Karpas-422 (cell line): ENCODE measurements at regions not wholly inside any gene's neighbourhood (a gene's known extent, or its start where the extent isn't known, plus 50 kb on each side); places are given as distances from the start of the nearest gene placed in this dataset.

Experiments
- DNase-seq: peaks from one replicate; pipeline ENCODE4 v3.0.0-alpha.2; 2015
- H2AFZ ChIP-seq: fragments of 200-600 bp; sonication (generic); 2 replicates; pipeline ENCODE4 v1.6.1; 2014; ENCODE audit warnings: antibody characterized with exemption, low read length, mixed read lengths
- H3K27ac ChIP-seq: fragments of 200-600 bp; sonication (generic); 2 replicates; pipeline ENCODE4 v1.5.1; 2014; ENCODE audit warnings: mild to moderate bottlenecking, low read length, moderate library complexity
- H3K27me3 ChIP-seq: fragments of 200-600 bp; sonication (generic); 2 replicates; pipeline ENCODE4 v1.6.1; 2014; ENCODE audit warnings: low read length, mixed read lengths
- H3K36me3 ChIP-seq: fragments of 200-600 bp; sonication (generic); 2 replicates; pipeline ENCODE4 v1.6.1; 2014; ENCODE audit warnings: low read length, mixed read lengths; ENCODE audit not compliant: insufficient read depth
- H3K4me1 ChIP-seq: fragments of 200-600 bp; sonication (generic); 2 replicates; pipeline ENCODE4 v1.6.1; 2014; ENCODE audit warnings: mild to moderate bottlenecking, low read length, mixed read lengths
- H3K4me2 ChIP-seq: fragments of 200-600 bp; sonication (generic); 2 replicates; pipeline ENCODE4 v1.6.1; 2014; ENCODE audit warnings: low read length, low read depth, mild to moderate bottlenecking; ENCODE audit not compliant: poor library complexity, severe bottlenecking
- H3K4me3 ChIP-seq: fragments of 200-600 bp; sonication (generic); 2 replicates; pipeline ENCODE4 v1.5.1; 2014; ENCODE audit warnings: mild to moderate bottlenecking, antibody characterized with exemption, low read length, mixed read lengths
- H3K79me2 ChIP-seq: fragments of 200-600 bp; sonication (generic); 2 replicates; pipeline ENCODE4 v1.6.1; 2014; ENCODE audit warnings: mild to moderate bottlenecking, low read length, mixed read lengths
- H3K9ac ChIP-seq: fragments of 200-600 bp; sonication (generic); 2 replicates; pipeline ENCODE4 v1.6.0; 2014; ENCODE audit warnings: low read length
- H3K9me2 ChIP-seq: fragments of 200-600 bp; sonication (generic), shearing (Covaris generic); replicated peaks from 2 replicates; pipeline ENCODE4 v1.6.0; 2014; ENCODE audit warnings: mild to moderate bottlenecking, low read length, moderate library complexity; ENCODE audit not compliant: insufficient read depth
- H3K9me3 ChIP-seq: fragments of 300-700, 200-600 bp; sonication (generic); 2 replicates; pipeline ENCODE4 v1.6.1; 2014; ENCODE audit warnings: low read length, mixed read lengths
- H4K20me1 ChIP-seq: fragments of 200-600 bp; sonication (generic); 2 replicates; pipeline ENCODE4 v1.6.1; 2014; ENCODE audit warnings: mild to moderate bottlenecking, antibody characterized with exemption, low read length, low read depth; ENCODE audit not compliant: insufficient read depth

DNA sequence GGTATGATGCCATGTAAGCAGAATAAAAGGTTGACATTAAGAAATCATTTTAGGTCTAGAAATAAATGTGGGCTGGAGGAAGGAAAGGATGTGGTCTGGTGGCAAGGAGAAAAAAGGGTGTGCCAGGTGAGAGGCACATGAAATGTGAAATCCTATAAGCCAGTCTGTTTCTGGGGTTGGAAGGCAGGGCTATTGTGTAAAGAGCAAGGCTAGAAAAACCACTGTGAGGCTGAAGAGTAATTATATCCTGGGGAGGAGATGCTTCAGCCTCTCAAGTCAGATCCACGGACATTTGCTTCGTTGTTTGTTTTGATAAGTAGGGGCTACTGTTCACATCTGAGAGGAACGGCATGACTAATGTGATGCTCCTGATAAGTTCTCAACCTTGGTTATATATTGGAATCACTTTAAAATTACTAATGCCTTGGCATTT, 77.5 kb upstream of the CTSC start:
- H3K9me3 ChIP-seq: no peaks in the 10 kb centered on the region
- H3K9ac ChIP-seq: no peak overlapping the region
- H3K4me2 ChIP-seq: no peak overlapping the region
- H3K4me1 ChIP-seq: no peaks in the 10 kb centered on the region
- no peak overlapping the region for H2AFZ ChIP-seq
- H3K9me2 ChIP-seq: no peaks in the 10 kb centered on the region
- H3K27me3 ChIP-seq: 0 out of 2 replicates have a peak, but pooled peaks cover 3% of the 10 kb centered on the region
- no peaks in the 10 kb centered on the region for H3K79me2 ChIP-seq
- no peak overlapping the region for H3K4me3 ChIP-seq
- no peaks in the 10 kb centered on the region for H4K20me1 ChIP-seq
- H3K27ac ChIP-seq: no peak overlapping the region
- H3K36me3 ChIP-seq: no peaks in the 10 kb centered on the region
- DNase-seq: no peak

DNA sequence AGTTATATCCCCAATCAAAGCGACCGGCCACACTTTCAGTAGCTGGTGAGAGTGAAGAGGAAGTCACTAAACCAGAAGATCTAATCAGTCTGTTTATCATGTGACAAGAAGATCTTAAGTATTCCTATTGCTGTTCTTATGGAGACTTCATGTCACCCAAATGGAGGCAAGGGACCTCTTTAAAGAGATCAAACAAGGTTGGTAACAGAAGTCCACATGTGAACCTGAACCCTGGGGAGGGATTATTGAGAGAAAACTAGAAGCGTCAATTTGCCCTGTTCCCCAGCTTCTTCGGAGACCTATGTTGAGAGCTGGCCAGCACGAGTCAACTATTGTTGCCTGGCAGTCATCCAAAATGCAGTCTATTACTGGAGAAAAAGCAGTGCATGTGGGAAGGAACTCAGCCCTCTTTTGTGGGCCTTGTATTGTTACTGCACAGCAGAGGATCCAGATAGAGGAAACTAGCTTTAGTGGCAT, 76.9 kb upstream of the CTSC start:
- Histone ChIP-seq H3K36me3 (no peaks in the 10 kb centered on the region), H3K4me3 (no peak overlapping the region), H3K9me3 (no peaks in the 10 kb centered on the region), H3K79me2 (no peaks in the 10 kb centered on the region), H4K20me1 (no peaks in the 10 kb centered on the region), H2AFZ (no peak overlapping the region), H3K27me3 (0 out of 2 replicates have a peak, but pooled peaks cover 3% of the 10 kb centered on the region), H3K27ac (no peak overlapping the region), H3K9me2 (no peaks in the 10 kb centered on the region), H3K9ac (no peak overlapping the region), H3K4me2 (no peak overlapping the region), H3K4me1 (no peaks in the 10 kb centered on the region)
- DNase-seq: no peak

DNA sequence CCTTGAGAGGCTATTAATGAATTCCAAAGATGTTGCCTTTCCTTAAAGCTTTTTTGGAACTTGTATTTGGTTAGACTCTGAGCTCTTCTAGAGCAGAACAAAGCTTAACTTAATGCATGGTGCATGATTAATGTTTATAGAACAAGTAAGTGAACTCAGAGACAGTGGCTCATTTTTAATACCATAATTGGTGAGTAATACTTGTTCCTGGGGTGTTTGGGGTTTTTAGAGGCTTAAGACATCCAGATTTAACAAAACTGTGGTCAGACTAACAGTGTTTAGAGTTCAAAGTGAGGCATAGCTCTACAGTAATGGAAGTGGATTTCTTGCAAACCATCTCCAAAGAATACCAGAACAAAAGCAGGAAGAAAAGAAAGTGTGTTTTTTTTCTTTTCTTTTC, 73.7 kb upstream of the CTSC start:
- no peaks in the 10 kb centered on the region for H3K36me3 ChIP-seq
- H3K4me2 ChIP-seq: no peak overlapping the region
- H3K9me2 ChIP-seq: no peaks in the 10 kb centered on the region
- no peaks in the 10 kb centered on the region for H3K9me3 ChIP-seq
- H3K79me2 ChIP-seq: no peaks in the 10 kb centered on the region
- H3K27ac ChIP-seq: no peak overlapping the region
- DNase-seq: no peak
- no peaks in the 10 kb centered on the region for H3K4me1 ChIP-seq
- no peaks in the 10 kb centered on the region for H4K20me1 ChIP-seq
- no peak overlapping the region for H3K9ac ChIP-seq
- 0 out of 2 replicates have a peak, but pooled peaks cover 3% of the 10 kb centered on the region for H3K27me3 ChIP-seq
- H3K4me3 ChIP-seq: no peak overlapping the region
- H2AFZ ChIP-seq: no peak overlapping the region

DNA sequence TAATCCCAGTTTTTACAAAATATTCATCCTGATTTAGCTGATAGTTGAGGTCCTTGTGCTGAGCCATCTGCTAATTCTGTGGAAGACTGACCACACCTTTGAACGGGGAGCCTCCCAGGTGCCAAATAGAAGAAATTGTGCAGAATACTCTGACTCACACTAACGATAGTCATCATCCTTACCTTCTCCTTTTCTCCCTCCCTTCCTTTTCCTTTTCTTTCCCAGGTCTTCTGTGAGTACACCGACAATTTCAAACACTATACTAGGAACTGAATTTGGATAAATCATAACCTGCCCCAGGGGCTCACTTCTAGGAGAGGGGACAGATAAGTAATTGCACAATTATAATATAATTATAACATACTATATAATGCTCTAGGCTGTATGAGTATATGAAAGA, 73.1 kb upstream of the CTSC start:
- Histone ChIP-seq H3K36me3 (no peaks in the 10 kb centered on the region), H3K9me2 (no peaks in the 10 kb centered on the region), H3K9ac (no peak overlapping the region), H3K4me2 (no peak overlapping the region), H4K20me1 (no peaks in the 10 kb centered on the region), H2AFZ (no peak overlapping the region), H3K27ac (no peak overlapping the region), H3K27me3 (0 out of 2 replicates have a peak, but pooled peaks cover 3% of the 10 kb centered on the region), H3K4me1 (no peaks in the 10 kb centered on the region), H3K79me2 (no peaks in the 10 kb centered on the region), H3K4me3 (no peak overlapping the region), H3K9me3 (no peaks in the 10 kb centered on the region)
- no peak for DNase-seq

DNA sequence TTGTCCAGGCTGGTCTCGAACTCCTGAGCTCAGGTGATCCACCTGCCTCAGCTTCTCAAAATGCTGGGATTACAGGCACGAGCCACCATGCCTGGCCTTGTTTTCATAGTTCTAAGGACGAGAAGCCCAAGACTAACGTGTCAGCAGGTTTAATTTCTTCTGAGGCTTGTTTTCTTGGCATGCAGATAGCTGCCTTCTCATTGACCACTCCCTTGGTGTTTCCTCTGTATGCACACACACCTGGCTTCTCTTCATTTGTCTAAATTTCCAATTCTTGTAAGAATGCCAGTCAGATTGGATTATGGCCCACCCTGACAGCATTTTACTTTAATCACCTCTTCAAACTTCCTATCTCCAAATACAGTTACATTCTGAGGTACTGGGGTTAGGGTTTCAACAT, 72.5 kb upstream of the CTSC start:
- Histone ChIP-seq H3K4me2 (no peak overlapping the region), H3K4me1 (no peaks in the 10 kb centered on the region), H3K27me3 (0 out of 2 replicates have a peak, but pooled peaks cover 3% of the 10 kb centered on the region), H3K9me3 (no peaks in the 10 kb centered on the region), H2AFZ (no peak overlapping the region), H3K9ac (no peak overlapping the region), H3K27ac (no peak overlapping the region), H3K4me3 (no peak overlapping the region), H3K9me2 (no peaks in the 10 kb centered on the region), H3K79me2 (no peaks in the 10 kb centered on the region), H4K20me1 (no peaks in the 10 kb centered on the region), H3K36me3 (no peaks in the 10 kb centered on the region)
- no peak for DNase-seq

DNA sequence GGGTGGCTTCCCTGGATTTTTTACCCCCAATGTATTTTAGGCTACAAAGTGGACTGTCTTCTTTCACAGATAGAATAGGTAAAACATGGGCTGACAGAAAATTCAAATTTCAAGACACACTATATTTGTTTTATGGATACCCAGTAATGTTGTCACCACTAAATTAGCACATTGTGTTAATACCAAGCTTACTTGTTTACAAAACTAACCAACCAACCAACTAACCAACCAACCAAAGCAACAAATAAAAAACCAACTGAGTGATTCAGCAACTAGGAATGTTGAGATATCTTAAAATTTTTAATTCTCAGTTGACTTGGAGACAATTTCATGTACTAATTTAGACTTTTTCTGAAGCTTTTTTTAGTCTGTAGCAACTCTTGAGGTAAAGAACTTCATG, 69.3 kb upstream of the CTSC start:
- Histone ChIP-seq H4K20me1 (no peaks in the 10 kb centered on the region), H3K4me3 (no peak overlapping the region), H3K9me3 (no peaks in the 10 kb centered on the region), H3K4me2 (no peak overlapping the region), H3K4me1 (no peaks in the 10 kb centered on the region), H3K36me3 (no peaks in the 10 kb centered on the region), H3K27me3 (peaks cover 3% of the 10 kb centered on the region; the same call in 1 of the 2 replicates), H3K9me2 (no peaks in the 10 kb centered on the region), H3K9ac (no peak overlapping the region), H3K79me2 (no peaks in the 10 kb centered on the region), H3K27ac (no peak overlapping the region), H2AFZ (no peak overlapping the region)
- DNase-seq: no peak

DNA sequence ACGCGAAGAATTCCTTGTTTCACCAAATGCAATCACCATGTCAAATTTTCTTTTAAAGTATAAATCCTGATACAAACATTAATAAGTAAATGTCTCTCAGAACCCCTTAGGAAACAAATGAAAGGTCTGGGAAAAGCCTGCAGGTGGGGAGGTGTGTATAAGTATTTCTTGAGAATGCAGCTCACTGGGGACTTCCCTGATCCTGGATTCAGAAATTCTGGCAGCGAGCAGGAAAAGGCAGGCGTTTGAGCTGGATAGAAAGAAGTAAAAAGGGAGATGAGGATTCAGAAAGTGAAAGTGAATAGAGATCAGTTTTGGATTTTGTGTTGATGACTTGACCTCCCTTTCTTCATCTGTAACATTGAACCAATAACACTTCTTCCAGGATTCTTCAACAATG, 68.3 kb upstream of the CTSC start:
- no peak overlapping the region for H2AFZ ChIP-seq
- no peaks in the 10 kb centered on the region for H4K20me1 ChIP-seq
- no peaks in the 10 kb centered on the region for H3K9me2 ChIP-seq
- H3K4me1 ChIP-seq: no peaks in the 10 kb centered on the region
- H3K4me3 ChIP-seq: no peak overlapping the region
- H3K9me3 ChIP-seq: no peaks in the 10 kb centered on the region
- no peaks in the 10 kb centered on the region for H3K36me3 ChIP-seq
- no peak overlapping the region for H3K4me2 ChIP-seq
- no peaks in the 10 kb centered on the region; the same call in 1 of the 2 replicates for H3K27me3 ChIP-seq
- H3K9ac ChIP-seq: no peak overlapping the region
- no peak for DNase-seq
- H3K27ac ChIP-seq: no peak overlapping the region
- no peaks in the 10 kb centered on the region for H3K79me2 ChIP-seq

DNA sequence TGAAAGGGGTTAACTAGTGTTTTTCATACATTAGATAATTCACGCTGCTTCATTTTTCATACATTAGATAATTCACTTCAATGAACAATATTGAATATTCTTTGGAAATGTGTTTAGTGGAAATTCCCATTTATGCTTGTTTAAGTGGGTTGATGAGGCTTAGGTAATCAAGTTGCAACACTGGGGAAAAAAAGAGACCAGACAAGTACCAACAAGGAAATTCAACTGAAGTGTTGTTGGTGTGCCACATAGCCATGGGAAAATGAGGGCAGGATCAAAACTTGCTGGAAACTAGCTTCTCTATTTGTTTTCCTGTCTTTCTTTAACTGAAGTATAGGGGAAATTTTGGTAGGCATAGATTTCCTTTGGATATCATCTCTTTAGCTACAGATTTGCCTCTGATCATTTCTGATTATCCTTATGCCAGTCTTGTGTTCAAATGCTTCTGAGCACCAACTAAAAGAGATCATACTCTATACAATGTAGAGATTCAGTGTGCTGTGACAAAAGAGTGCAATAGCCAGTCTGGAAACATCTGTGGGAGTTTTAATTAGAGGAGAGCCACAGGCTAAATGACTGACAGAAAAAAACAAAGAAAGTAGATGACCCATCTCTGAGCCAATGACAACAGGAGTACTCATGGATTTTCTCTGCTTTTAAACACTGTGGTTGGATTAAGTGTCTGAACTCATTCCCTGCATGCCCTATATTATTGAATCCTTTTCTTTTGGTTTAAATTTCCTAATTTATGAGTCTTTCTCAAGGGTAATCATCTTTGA, 67.6 kb upstream of the CTSC start:
- no peaks in the 10 kb centered on the region for H3K79me2 ChIP-seq
- no peaks in the 10 kb centered on the region; the same call in 1 of the 2 replicates for H3K27me3 ChIP-seq
- DNase-seq: no peak
- no peak overlapping the region for H2AFZ ChIP-seq
- no peaks in the 10 kb centered on the region for H4K20me1 ChIP-seq
- H3K4me3 ChIP-seq: no peak overlapping the region; the same call in 1 of the 2 replicates
- H3K36me3 ChIP-seq: no peaks in the 10 kb centered on the region
- H3K9ac ChIP-seq: no peak overlapping the region
- H3K9me3 ChIP-seq: no peaks in the 10 kb centered on the region
- H3K27ac ChIP-seq: no peak overlapping the region
- H3K4me2 ChIP-seq: no peak overlapping the region
- H3K4me1 ChIP-seq: no peaks in the 10 kb centered on the region
- no peaks in the 10 kb centered on the region for H3K9me2 ChIP-seq
